ENCODE measurements at regions not wholly inside any gene's neighbourhood (a gene's known extent, or its start where the extent isn't known, plus 50 kb on each side); places are given as distances from the start of the nearest gene placed in this dataset.

DNA sequence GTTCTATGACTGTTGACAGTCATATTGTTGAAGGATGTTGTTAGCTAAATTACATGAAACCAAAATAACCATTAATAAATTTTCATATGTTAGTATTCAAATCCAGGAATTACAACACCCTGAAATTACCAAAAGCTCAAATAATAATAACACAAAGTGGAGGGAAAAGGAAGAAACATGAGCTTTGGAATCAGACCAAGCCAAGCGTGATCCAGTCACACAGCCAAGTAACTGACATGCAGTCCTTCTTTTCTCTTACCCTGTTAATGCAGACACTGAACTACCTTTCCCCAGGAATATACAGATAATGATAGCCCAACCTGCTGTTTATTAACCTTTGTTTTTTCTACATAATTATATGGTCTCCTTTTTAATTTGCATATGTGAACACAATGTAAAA lies 130.2 kb downstream of the HS3ST1 start:
- TF ChIP-seq, protein P1, sequence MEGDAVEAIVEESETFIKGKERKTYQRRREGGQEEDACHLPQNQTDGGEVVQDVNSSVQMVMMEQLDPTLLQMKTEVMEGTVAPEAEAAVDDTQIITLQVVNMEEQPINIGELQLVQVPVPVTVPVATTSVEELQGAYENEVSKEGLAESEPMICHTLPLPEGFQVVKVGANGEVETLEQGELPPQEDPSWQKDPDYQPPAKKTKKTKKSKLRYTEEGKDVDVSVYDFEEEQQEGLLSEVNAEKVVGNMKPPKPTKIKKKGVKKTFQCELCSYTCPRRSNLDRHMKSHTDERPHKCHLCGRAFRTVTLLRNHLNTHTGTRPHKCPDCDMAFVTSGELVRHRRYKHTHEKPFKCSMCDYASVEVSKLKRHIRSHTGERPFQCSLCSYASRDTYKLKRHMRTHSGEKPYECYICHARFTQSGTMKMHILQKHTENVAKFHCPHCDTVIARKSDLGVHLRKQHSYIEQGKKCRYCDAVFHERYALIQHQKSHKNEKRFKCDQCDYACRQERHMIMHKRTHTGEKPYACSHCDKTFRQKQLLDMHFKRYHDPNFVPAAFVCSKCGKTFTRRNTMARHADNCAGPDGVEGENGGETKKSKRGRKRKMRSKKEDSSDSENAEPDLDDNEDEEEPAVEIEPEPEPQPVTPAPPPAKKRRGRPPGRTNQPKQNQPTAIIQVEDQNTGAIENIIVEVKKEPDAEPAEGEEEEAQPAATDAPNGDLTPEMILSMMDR (IDR thresholded peaks at IDR 0.05; ENCODE audit: low read length), result no peak
- no peak for TF ChIP-seq EZH2 (IDR thresholded peaks at IDR 0.05; ENCODE audit: borderline replicate concordance, low read length)

Measured in OCI-LY1 (cell line).